Natural killer cell (primary cell): ENCODE measurements at regions not wholly inside any gene's neighbourhood (a gene's known extent, or its start where the extent isn't known, plus 50 kb on each side); places are given as distances from the start of the nearest gene placed in this dataset.

Source experiments
- ATAC-seq, 3 donors: fragments of 150-1000 bp in 2 of 3; fragments of 200-7000 bp in 1 of 3; cut with Tn5 transposase; 1 replicate in 1 of 3; 2 replicates in 2 of 3; pipeline ENCODE4 v1.10.0; 2021; ENCODE audit warnings: mild to moderate bottlenecking in 2 of 3, moderate library complexity in 2 of 3
- DNase-seq, 2 donors: peaks; one replicate each; pipeline versions ENCODE4 v3.0.0 to v3.0.0-alpha.2; 2013 to 2021; ENCODE audit warnings: mixed read lengths in 1 of 2
- H3K27ac ChIP-seq: one replicate; pipeline ENCODE4 v1.5.1; 2013; ENCODE audit warnings: mild to moderate bottlenecking, low read length
- H3K27me3 ChIP-seq: one replicate; pipeline ENCODE4 v1.6.1; 2013; ENCODE audit warnings: low read length; ENCODE audit not compliant: control insufficient read depth, insufficient read depth
- H3K36me3 ChIP-seq: one replicate; pipeline ENCODE4 v1.6.1; 2013; ENCODE audit warnings: low read length; ENCODE audit not compliant: control insufficient read depth, insufficient read depth
- H3K4me1 ChIP-seq: one replicate; pipeline ENCODE4 v1.6.1; 2013; ENCODE audit warnings: low read length; ENCODE audit not compliant: control insufficient read depth, insufficient read depth
- H3K4me3 ChIP-seq: one replicate; pipeline ENCODE4 v1.5.1; 2013; ENCODE audit warnings: low read length
- H3K9me3 ChIP-seq: one replicate; pipeline ENCODE4 v1.6.1; 2013; ENCODE audit warnings: low read length; ENCODE audit not compliant: control insufficient read depth, insufficient read depth
- H3K27ac Mint-ChIP-seq, 2 donors: one replicate each; pipeline ENCODE4 v1.8.0; 2022; ENCODE audit warnings: mild to moderate bottlenecking in 2 of 2, mixed read lengths in 2 of 2, moderate library complexity in 1 of 2
- H3K27me3 Mint-ChIP-seq, 2 donors: one replicate each; pipeline ENCODE4 v1.8.0; 2022; ENCODE audit warnings: low read depth in 2 of 2, mixed read lengths in 2 of 2
- H3K36me3 Mint-ChIP-seq: one replicate; pipeline ENCODE4 v1.8.0; 2022; ENCODE audit warnings: mixed read lengths
- H3K4me1 Mint-ChIP-seq, 2 donors: one replicate each; pipeline ENCODE4 v1.8.0; 2022; ENCODE audit warnings: mixed read lengths in 2 of 2
- H3K4me3 Mint-ChIP-seq: one replicate; pipeline ENCODE4 v1.8.0; 2022; ENCODE audit warnings: mild to moderate bottlenecking, moderate library complexity, mixed read lengths
- H3K9me3 Mint-ChIP-seq, 2 donors: one replicate each; pipeline ENCODE4 v1.8.0; 2022; ENCODE audit warnings: mixed read lengths in 2 of 2
- WGBS: methylation state at CpG from one replicate; pipeline ENCODE4 v1.1.7; 2013; ENCODE audit warnings: missing lambda C conversion rate; ENCODE audit not compliant: insufficient coverage; 5-methylcytosine and 5-hydroxymethylcytosine counted together
- intact Hi-C: fragments of 100-400 bp; cut with micrococcal nuclease; formaldehyde crosslinking; loops from one replicate; pipeline ENCODE4 v1.14.2; 2022
- TF ChIP-seq, protein P1 (sequence below): fragments of 200-600 bp; IDR thresholded peaks from one replicate; pipeline ENCODE4 v1.8.0; 2022; ENCODE audit warnings: antibody characterized with exemption

DNA sequence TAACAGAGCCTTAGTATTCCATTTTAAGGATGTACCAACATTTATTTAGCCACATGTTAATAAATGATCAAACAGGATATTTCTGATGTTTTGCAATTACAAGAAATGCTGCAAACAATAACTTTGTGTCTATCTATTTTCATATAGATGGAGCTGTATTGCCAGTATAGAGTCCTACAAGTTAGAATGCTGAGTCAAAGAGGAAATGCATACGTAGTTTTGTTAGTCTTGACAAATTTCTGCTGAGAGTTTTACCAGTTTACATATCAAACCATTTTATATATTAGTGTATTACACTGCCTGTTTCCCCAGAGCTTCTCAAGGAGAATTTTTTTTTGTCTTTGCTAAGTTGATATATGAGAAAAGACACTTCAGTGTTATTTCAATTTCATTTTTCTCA lies 541.7 kb downstream of the SLC16A7 start:
- H3K4me3 ChIP-seq, result no peak overlapping the region
- Mint-ChIP-seq H3K27me3 (no peaks in the 10 kb centered on the region), H3K9me3 (peaks cover 7 to 10% of the 10 kb centered on the region in 2 donors), H3K4me3 (no peak overlapping the region), H3K4me1 (no peaks in the 10 kb centered on the region), H3K36me3 (no peaks in the 10 kb centered on the region), H3K27ac (no peak overlapping the region)
- H3K27ac ChIP-seq, result no peak overlapping the region
- TF ChIP-seq, protein P1, sequence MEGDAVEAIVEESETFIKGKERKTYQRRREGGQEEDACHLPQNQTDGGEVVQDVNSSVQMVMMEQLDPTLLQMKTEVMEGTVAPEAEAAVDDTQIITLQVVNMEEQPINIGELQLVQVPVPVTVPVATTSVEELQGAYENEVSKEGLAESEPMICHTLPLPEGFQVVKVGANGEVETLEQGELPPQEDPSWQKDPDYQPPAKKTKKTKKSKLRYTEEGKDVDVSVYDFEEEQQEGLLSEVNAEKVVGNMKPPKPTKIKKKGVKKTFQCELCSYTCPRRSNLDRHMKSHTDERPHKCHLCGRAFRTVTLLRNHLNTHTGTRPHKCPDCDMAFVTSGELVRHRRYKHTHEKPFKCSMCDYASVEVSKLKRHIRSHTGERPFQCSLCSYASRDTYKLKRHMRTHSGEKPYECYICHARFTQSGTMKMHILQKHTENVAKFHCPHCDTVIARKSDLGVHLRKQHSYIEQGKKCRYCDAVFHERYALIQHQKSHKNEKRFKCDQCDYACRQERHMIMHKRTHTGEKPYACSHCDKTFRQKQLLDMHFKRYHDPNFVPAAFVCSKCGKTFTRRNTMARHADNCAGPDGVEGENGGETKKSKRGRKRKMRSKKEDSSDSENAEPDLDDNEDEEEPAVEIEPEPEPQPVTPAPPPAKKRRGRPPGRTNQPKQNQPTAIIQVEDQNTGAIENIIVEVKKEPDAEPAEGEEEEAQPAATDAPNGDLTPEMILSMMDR, result no peak
- intact Hi-C loops, result no loop called here
- DNase-seq (no peak), ATAC-seq (no peak)
- no CpG with 5 or more reads among the region's 1 CpG for WGBS
- H3K36me3 ChIP-seq, result no peaks in the 10 kb centered on the region
- H3K4me1 ChIP-seq, result no peaks in the 10 kb centered on the region
- no peaks in the 10 kb centered on the region for H3K27me3 ChIP-seq
- no peaks in the 10 kb centered on the region for H3K9me3 ChIP-seq

DNA sequence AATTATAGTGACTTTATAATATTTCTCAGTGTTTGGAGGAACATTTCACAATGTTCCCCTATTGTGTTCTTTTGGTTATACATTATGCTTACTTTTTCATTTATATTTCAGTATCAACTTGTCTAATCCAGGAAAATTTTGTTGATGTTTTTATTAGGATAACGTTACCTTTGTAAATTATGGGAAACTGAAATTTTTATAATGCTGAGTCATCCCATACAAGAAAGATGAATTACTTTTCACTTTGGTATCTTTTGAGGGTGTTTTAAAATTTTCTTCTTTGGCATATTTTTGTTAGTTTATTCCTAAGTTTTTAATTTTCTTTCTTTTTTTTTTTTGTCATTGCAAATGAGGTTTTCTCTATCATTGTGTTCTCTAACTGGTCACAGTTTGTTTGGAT lies 542.7 kb downstream of the SLC16A7 start:
- DNase-seq, result no peak
- no peaks in the 10 kb centered on the region for H3K36me3 ChIP-seq
- no peaks in the 10 kb centered on the region for H3K9me3 ChIP-seq
- Mint-ChIP-seq H3K4me3 (no peak overlapping the region), H3K27me3 (no peaks in the 10 kb centered on the region), H3K4me1 (no peaks in the 10 kb centered on the region), H3K9me3 (peaks cover 5 to 14% of the 10 kb centered on the region in 2 donors), H3K36me3 (no peaks in the 10 kb centered on the region), H3K27ac (no peak overlapping the region)
- H3K27ac ChIP-seq, result no peak overlapping the region
- no peaks in the 10 kb centered on the region for H3K4me1 ChIP-seq
- no peak for ATAC-seq
- intact Hi-C loops, result no loop called here
- TF ChIP-seq, protein P1, result no peak
- H3K27me3 ChIP-seq, result no peaks in the 10 kb centered on the region
- WGBS, result no CpG with 5 or more reads among the region's 1 CpG
- no peak overlapping the region for H3K4me3 ChIP-seq

DNA sequence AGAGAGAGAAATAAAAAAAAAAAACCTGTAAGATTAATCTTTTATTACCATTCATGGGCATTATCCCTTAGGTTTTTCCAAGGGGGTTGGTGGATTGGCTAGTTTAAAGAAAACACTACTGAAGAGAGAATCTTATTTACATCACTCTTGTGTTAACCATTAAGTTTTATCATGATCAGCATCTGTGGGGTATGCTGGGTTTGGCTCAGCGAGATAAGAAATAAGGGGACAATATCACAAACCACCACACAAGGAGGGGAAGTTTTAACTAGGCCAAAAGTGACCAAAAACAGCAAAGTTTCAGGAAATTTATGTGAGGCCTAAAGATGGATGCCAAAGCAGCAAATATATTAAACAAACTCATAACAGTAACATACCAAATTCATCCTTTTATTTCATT lies 548.6 kb downstream of the SLC16A7 start:
- intact Hi-C loops, result no loop called here
- DNase-seq, result no peak
- no CpG with 5 or more reads among the region's 1 CpG for WGBS
- TF ChIP-seq, protein P1, result no peak
- Histone ChIP-seq H3K27me3 (no peaks in the 10 kb centered on the region), H3K27ac (no peak overlapping the region), H3K4me1 (no peaks in the 10 kb centered on the region), H3K36me3 (no peaks in the 10 kb centered on the region), H3K4me3 (no peak overlapping the region), H3K9me3 (no peaks in the 10 kb centered on the region)
- H3K27me3 Mint-ChIP-seq, result no peaks in the 10 kb centered on the region
- no peaks in the 10 kb centered on the region for H3K36me3 Mint-ChIP-seq
- peaks cover 11 to 18% of the 10 kb centered on the region in 2 donors for H3K9me3 Mint-ChIP-seq
- H3K4me1 Mint-ChIP-seq, result no peaks in the 10 kb centered on the region
- ATAC-seq, result no peak
- no peak overlapping the region for H3K27ac Mint-ChIP-seq
- H3K4me3 Mint-ChIP-seq, result no peak overlapping the region

DNA sequence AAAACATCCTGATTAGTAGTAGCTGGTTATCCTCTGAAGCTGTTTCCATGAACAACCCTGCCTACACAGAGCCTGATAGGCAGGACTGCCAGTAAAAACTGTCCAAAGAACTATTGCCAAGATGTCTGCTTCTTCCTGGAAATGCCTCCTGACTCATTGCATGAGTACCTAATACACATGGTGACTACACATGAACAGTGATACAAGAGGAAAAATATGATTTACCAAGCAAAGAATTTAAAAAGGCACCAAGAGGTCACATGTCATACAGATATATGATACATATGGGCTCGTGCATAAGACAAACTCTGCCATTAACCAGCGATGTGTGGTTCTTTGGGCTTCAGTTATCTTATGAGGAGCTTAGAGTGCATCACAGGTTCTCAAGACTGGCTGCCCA lies 552.3 kb downstream of the SLC16A7 start:
- Histone ChIP-seq H3K27me3 (no peaks in the 10 kb centered on the region), H3K4me3 (no peak overlapping the region), H3K36me3 (no peaks in the 10 kb centered on the region), H3K4me1 (no peaks in the 10 kb centered on the region), H3K9me3 (no peaks in the 10 kb centered on the region), H3K27ac (no peak overlapping the region)
- TF ChIP-seq, protein P1, result no peak
- ATAC-seq (no peak), DNase-seq (no peak)
- H3K27me3 Mint-ChIP-seq, result no peaks in the 10 kb centered on the region
- no peak overlapping the region for H3K4me3 Mint-ChIP-seq
- H3K4me1 Mint-ChIP-seq, result no peaks in the 10 kb centered on the region
- no peak overlapping the region for H3K27ac Mint-ChIP-seq
- 92% methylated on average over 2 of the region's 2 CpGs for WGBS
- peaks cover 9 to 14% of the 10 kb centered on the region in 2 donors for H3K9me3 Mint-ChIP-seq
- no peaks in the 10 kb centered on the region for H3K36me3 Mint-ChIP-seq
- intact Hi-C loops, result no loop called here
